Endodermal cell (in vitro differentiated cells): ENCODE measurements at regions not wholly inside any gene's neighbourhood (a gene's known extent, or its start where the extent isn't known, plus 50 kb on each side); places are given as distances from the start of the nearest gene placed in this dataset.

Source experiments
- DNase-seq: peaks from one replicate; pipeline ENCODE4 v3.0.0-alpha.2; 2017
- H3K27ac ChIP-seq: 2 replicates; pipeline ENCODE4 v1.5.1; 2013; ENCODE audit warnings: mild to moderate bottlenecking, low read depth, low read length, moderate library complexity
- H3K27me3 ChIP-seq: 2 replicates; pipeline ENCODE4 v1.6.1; 2013; ENCODE audit warnings: mild to moderate bottlenecking, low read length, moderate library complexity; ENCODE audit not compliant: insufficient read depth, control insufficient read depth, poor library complexity, severe bottlenecking
- H3K36me3 ChIP-seq: 2 replicates; pipeline ENCODE4 v1.7.0; 2013; ENCODE audit warnings: mild to moderate bottlenecking, low read length, moderate library complexity; ENCODE audit not compliant: control insufficient read depth, insufficient read depth
- H3K4me1 ChIP-seq: one replicate; pipeline ENCODE4 v1.7.0; 2013; ENCODE audit warnings: low read length; ENCODE audit not compliant: control insufficient read depth, insufficient read depth
- H3K4me3 ChIP-seq: 2 replicates; pipeline ENCODE4 v1.5.1; 2013; ENCODE audit warnings: mild to moderate bottlenecking, low read length, moderate library complexity
- H3K9ac ChIP-seq: 2 replicates; pipeline ENCODE4 v1.6.1; 2013; ENCODE audit warnings: mild to moderate bottlenecking, low read length, moderate library complexity; ENCODE audit not compliant: poor library complexity, severe bottlenecking; ENCODE audit errors: extremely low read depth
- H3K9me3 ChIP-seq: 2 replicates; pipeline ENCODE4 v1.6.1; 2013; ENCODE audit warnings: mild to moderate bottlenecking, low read length, moderate library complexity; ENCODE audit not compliant: control insufficient read depth
- H3K27ac Mint-ChIP-seq: 2 replicates; pipeline ENCODE4 v1.8.0; 2020; ENCODE audit warnings: mixed read lengths
- H3K27me3 Mint-ChIP-seq: 2 replicates; pipeline ENCODE4 v1.8.0; 2021; ENCODE audit warnings: mild to moderate bottlenecking, mixed read lengths; ENCODE audit not compliant: insufficient read depth
- H3K36me3 Mint-ChIP-seq: 2 replicates; pipeline ENCODE4 v1.8.0; 2020; ENCODE audit warnings: low read depth, mixed read lengths
- H3K4me1 Mint-ChIP-seq: 2 replicates; pipeline ENCODE4 v1.8.0; 2020; ENCODE audit warnings: mixed read lengths
- H3K4me3 Mint-ChIP-seq: 2 replicates; pipeline ENCODE4 v1.8.0; 2020; ENCODE audit warnings: mild to moderate bottlenecking, moderate library complexity, mixed read lengths
- H3K9me3 Mint-ChIP-seq: 2 replicates; pipeline ENCODE4 v1.8.0; 2020; ENCODE audit warnings: mild to moderate bottlenecking, mixed read lengths
- CTCF ChIP-seq: fragments of 200-600 bp; sonication (generic); conservative IDR thresholded peaks from 2 replicates; pipeline ENCODE4 v1.5.0; 2021; ENCODE audit warnings: antibody characterized with exemption, mild to moderate bottlenecking
- WGBS, 2 experiments: methylation state at CpG; one replicate each; pipeline versions ENCODE4 v1.1.5 to v1.1.7; 2013; ENCODE audit warnings: missing lambda C conversion rate in 2 of 2, mixed read lengths in 1 of 2; ENCODE audit not compliant: insufficient coverage in 1 of 2, insufficient read length in 1 of 2; 5-methylcytosine and 5-hydroxymethylcytosine counted together

GRCh38 chr11:27242591-27242990, 120.4 kb downstream of the CCDC34 start:
- no peak for TF ChIP-seq CTCF
- Mint-ChIP-seq H3K4me3 (no peak overlapping the region), H3K27ac (peak overlapping the region; percentile 11), H3K27me3 (peaks cover 29% of the 10 kb centered on the region), H3K4me1 (peaks cover 27% of the 10 kb centered on the region), H3K36me3 (peaks cover 4% of the 10 kb centered on the region), H3K9me3 (peaks cover 12% of the 10 kb centered on the region)
- Histone ChIP-seq H3K27ac (no peak overlapping the region), H3K9ac (no peak overlapping the region), H3K27me3 (no peaks in the 10 kb centered on the region), H3K36me3 (no peaks in the 10 kb centered on the region), H3K4me3 (no peak overlapping the region), H3K9me3 (peaks cover 11% of the 10 kb centered on the region), H3K4me1 (peaks cover 18% of the 10 kb centered on the region)
- WGBS, 2 experiments = 60 to 94% methylated on average over 1 of the region's 1 CpG
- DNase-seq = peak; percentile 53

- no peak overlapping the region for H3K9ac ChIP-seq
These were observed 121.5 kb downstream of the CCDC34 start for GRCh38 chr11:27241311-27242122.

GRCh38 chr11:27239305-27239942, 123.6 kb downstream of the CCDC34 start:
- DNase-seq = no peak
- no peak overlapping the region for H3K9ac ChIP-seq
- H3K9me3 ChIP-seq = peaks cover 6% of the 10 kb centered on the region
- H3K4me3 Mint-ChIP-seq = no peak overlapping the region
- H3K4me3 ChIP-seq = no peak overlapping the region
- H3K27me3 Mint-ChIP-seq = peaks cover 20% of the 10 kb centered on the region
- no peak overlapping the region for H3K27ac Mint-ChIP-seq
- peaks cover 7% of the 10 kb centered on the region for H3K9me3 Mint-ChIP-seq
- H3K36me3 ChIP-seq = no peaks in the 10 kb centered on the region
- 81 to 85% methylated on average over 6 to 7 of the region's 7 CpGs for whole genome bisulfite sequencing, 2 experiments
- peaks cover 28% of the 10 kb centered on the region for H3K4me1 Mint-ChIP-seq
- TF ChIP-seq CTCF = no peak
- H3K4me1 ChIP-seq = peaks cover 21% of the 10 kb centered on the region
- no peaks in the 10 kb centered on the region for H3K27me3 ChIP-seq
- no peaks in the 10 kb centered on the region for H3K36me3 Mint-ChIP-seq
- H3K27ac ChIP-seq = no peak overlapping the region

More at GRCh38 chr11:27241311-27242122, 121.5 kb downstream of the CCDC34 start:
- Histone ChIP-seq H3K4me1 (peaks cover 21% of the 10 kb centered on the region), H3K36me3 (no peaks in the 10 kb centered on the region), H3K9me3 (peaks cover 11% of the 10 kb centered on the region), H3K27me3 (no peaks in the 10 kb centered on the region), H3K27ac (no peak overlapping the region), H3K4me3 (no peak overlapping the region)
- DNase-seq = no peak
- no peak for TF ChIP-seq CTCF
- 93% methylated on average over 1 of the region's 2 CpGs; no CpG with 5 or more reads in 1 of the 2 experiments for WGBS, 2 experiments
- H3K4me3 Mint-ChIP-seq = no peak overlapping the region
- peaks cover 27% of the 10 kb centered on the region for H3K4me1 Mint-ChIP-seq
- H3K27me3 Mint-ChIP-seq = peaks cover 29% of the 10 kb centered on the region
- peaks cover 4% of the 10 kb centered on the region for H3K36me3 Mint-ChIP-seq
- H3K9me3 Mint-ChIP-seq = peaks cover 12% of the 10 kb centered on the region
- H3K27ac Mint-ChIP-seq = no peak overlapping the region
